Colonic mucosa (tissue), 4 donors: ENCODE measurements at regions not wholly inside any gene's neighbourhood (a gene's known extent, or its start where the extent isn't known, plus 50 kb on each side); places are given as distances from the start of the nearest gene placed in this dataset.
"Not testable (repeated sequence)": the region's sequence is repeated elsewhere in the genome, so short reads cannot be mapped to it uniquely, and the experiment has no call there.

Experiments used
- DNase-seq: peaks from one replicate; pipeline ENCODE4 v3.0.0-alpha.2; 2020
- H3K27ac ChIP-seq: fragments of 200-600 bp; one replicate; pipeline ENCODE4 v1.8.0; 2021
- H3K27me3 ChIP-seq: fragments of 200-600 bp; one replicate; pipeline ENCODE4 v1.8.0; 2021
- H3K36me3 ChIP-seq: fragments of 200-600 bp; one replicate; pipeline ENCODE4 v1.8.0; 2021
- H3K4me1 ChIP-seq: fragments of 200-600 bp; one replicate; pipeline ENCODE4 v1.8.0; 2021; ENCODE audit warnings: mild to moderate bottlenecking
- H3K4me3 ChIP-seq: fragments of 200-600 bp; one replicate; pipeline ENCODE4 v1.8.0; 2021
- H3K9ac ChIP-seq, 2 donors: one replicate each; pipeline ENCODE4 v1.7.0; 2013; ENCODE audit warnings: control low read depth in 2 of 2, low read depth in 2 of 2, low read length in 2 of 2
- H3K9me3 ChIP-seq: fragments of 200-600 bp; one replicate; pipeline ENCODE4 v1.8.0; 2021
- CTCF ChIP-seq: fragments of 200-600 bp; IDR thresholded peaks from one replicate; pipeline ENCODE4 v1.8.0; 2022; ENCODE audit warnings: antibody characterized with exemption, mild to moderate bottlenecking
- intact Hi-C: fragments of 100-400 bp; cut with DNase I; formaldehyde crosslinking; loops from one replicate; pipeline ENCODE4 v1.14.1; 2022
- donor health status: healthy.
- donor health status: DM: no; HTN: no; CAD: no.
- donor health status: DM: no; HTN: no; CAD: no.

- Histone ChIP-seq H3K36me3 (no peaks in the 10 kb centered on the region), H3K4me1 (no peaks in the 10 kb centered on the region), H3K4me3 (no peak overlapping the region), H3K27me3 (no peaks in the 10 kb centered on the region), H3K27ac (no peak overlapping the region), H3K9ac (no peak overlapping the region), H3K9me3 (no peaks in the 10 kb centered on the region)
- intact Hi-C loops, result no loop called here
- no peak for TF ChIP-seq CTCF
- DNase-seq, result no peak
These were observed 92.5 kb upstream of the MAMLD1 start for GRCh38 chrX:150270622-150271021.

DNA sequence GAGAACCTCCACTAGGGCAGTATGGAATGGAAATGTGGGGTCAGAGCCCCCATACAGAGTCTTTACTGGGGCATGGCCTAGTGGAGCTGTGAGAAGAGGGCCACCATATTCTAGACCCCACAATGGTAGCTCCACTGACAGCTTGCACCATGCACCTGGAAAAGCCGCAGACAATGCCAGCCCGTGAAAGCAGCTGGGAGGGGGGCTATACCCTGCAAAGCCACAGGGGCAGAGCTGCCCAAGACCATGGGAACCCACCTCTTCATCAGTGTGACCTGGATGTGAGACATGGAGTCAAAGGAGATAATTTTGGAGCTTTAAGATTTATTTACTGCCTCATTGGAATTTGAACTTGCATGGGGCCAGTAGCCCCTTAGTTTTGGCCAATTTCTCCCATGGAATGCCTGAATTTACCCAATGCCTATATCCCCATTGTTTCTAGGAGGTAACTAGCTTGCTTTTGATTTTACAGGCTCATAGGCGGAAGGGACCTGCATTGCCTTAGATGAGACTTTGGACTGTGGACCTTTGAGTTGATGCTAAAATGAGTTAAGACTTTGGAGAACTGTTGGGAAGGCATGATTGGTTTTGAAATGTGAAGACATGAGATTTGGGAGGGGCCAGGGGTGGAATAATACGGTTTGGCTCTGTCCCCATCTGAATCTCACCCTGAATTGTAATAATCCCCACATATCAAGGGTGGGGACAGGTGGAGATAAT lies 89.4 kb upstream of the MAMLD1 start:
- H3K9me3 ChIP-seq, H3K36me3 ChIP-seq, intact Hi-C loops, H3K27ac ChIP-seq, H3K9ac ChIP-seq, H3K4me3 ChIP-seq, H3K27me3 ChIP-seq, H3K4me1 ChIP-seq, DNase-seq: not testable (repeated sequence)

- H3K27me3 ChIP-seq, result no peaks in the 10 kb centered on the region
- no peaks in the 10 kb centered on the region for H3K36me3 ChIP-seq
- no peak overlapping the region for H3K4me3 ChIP-seq
- H3K9me3 ChIP-seq, result no peaks in the 10 kb centered on the region
- intact Hi-C loops, result no loop called here
- no peaks in the 10 kb centered on the region for H3K4me1 ChIP-seq
- no peak for TF ChIP-seq CTCF
- DNase-seq, result no peak
- H3K27ac ChIP-seq, result no peak overlapping the region
- no peak overlapping the region for H3K9ac ChIP-seq
These were observed 80.2 kb upstream of the MAMLD1 start for GRCh38 chrX:150282953-150283352.

- TF ChIP-seq CTCF, result no peak
- no peak overlapping the region for H3K4me3 ChIP-seq
- intact Hi-C loops, result no loop called here
- H3K36me3 ChIP-seq, result no peaks in the 10 kb centered on the region
- no peaks in the 10 kb centered on the region for H3K4me1 ChIP-seq
- no peaks in the 10 kb centered on the region for H3K9me3 ChIP-seq
- H3K9ac ChIP-seq, result no peak overlapping the region
- H3K27ac ChIP-seq, result no peak overlapping the region
- no peak for DNase-seq
- H3K27me3 ChIP-seq, result no peaks in the 10 kb centered on the region
These were observed 72.1 kb upstream of the MAMLD1 start for GRCh38 chrX:150291014-150291413.

DNA sequence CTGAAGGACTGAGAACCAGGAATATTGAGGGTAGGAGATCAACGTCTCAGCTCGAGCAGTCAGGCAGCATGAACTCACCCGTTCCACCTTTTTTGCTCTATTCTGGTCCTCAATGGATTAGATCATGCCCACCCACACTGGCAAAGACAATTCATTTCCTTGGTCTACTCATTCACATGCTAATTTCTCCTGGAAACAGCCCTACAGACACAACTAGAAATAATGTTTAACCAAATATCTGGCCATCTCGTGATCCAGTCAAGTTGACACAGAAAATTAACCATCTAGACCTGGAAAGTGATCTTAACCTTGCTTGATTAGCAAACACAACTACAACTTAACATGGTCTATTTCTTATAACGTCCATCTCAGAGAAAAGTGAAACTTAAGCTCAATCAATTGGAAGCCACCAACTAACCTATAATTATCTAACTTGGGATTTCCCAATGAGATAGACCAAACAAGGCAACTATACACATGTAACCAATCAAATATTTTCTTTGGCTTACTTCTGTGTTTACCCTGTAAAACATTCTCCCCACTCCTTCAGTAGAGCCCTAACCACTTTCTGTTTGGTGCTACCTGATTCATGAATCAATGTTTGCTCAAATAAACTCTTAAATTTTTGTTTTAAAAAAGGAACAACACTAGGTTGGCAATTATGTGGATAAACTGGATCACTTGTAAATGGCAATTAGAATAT lies 69.7 kb upstream of the MAMLD1 start:
- no peak overlapping the region for H3K9ac ChIP-seq

More for the DNA sequence above, 69.7 kb upstream of the MAMLD1 start:
- intact Hi-C loops, result no loop called here
- no peaks in the 10 kb centered on the region for H3K36me3 ChIP-seq
- no peak overlapping the region for H3K27ac ChIP-seq
- no peaks in the 10 kb centered on the region for H3K4me1 ChIP-seq
- H3K9me3 ChIP-seq, result no peaks in the 10 kb centered on the region
- H3K27me3 ChIP-seq, result no peaks in the 10 kb centered on the region
- H3K4me3 ChIP-seq, result no peak overlapping the region
- DNase-seq, result no peak
- no peak for TF ChIP-seq CTCF
